Natural killer cell treated with Interleukin-12 subunit alpha and Interleukin-12 subunit beta and Interleukin-15 and Interleukin-18, amount 100 ng/mL, for 72 hours (primary cell): ENCODE measurements at regions not wholly inside any gene's neighbourhood (a gene's known extent, or its start where the extent isn't known, plus 50 kb on each side); places are given as distances from the start of the nearest gene placed in this dataset.

ENCODE experiments used
- ATAC-seq, 2 donors: fragments of 150-1000 bp; cut with Tn5 transposase in 1 of 2; sonication (Bioruptor Pico), chemical (Tn5 transposase) in 1 of 2; 2 replicates each; pipeline ENCODE4 v1.10.0; 2021
- DNase-seq: peaks from one replicate; pipeline ENCODE4 v3.0.0; 2022; ENCODE audit warnings: low spot score
- H3K27ac Mint-ChIP-seq, 2 donors: 1 replicate in 1 of 2; 2 replicates in 1 of 2; pipeline ENCODE4 v1.8.0; 2022; ENCODE audit warnings: mixed read lengths in 2 of 2, mild to moderate bottlenecking in 1 of 2, moderate library complexity in 1 of 2
- H3K27me3 Mint-ChIP-seq, 2 donors: 1 replicate in 1 of 2; 2 replicates in 1 of 2; pipeline ENCODE4 v1.8.0; 2022; ENCODE audit warnings: mixed read lengths in 2 of 2
- H3K36me3 Mint-ChIP-seq: one replicate; pipeline ENCODE4 v1.8.0; 2022; ENCODE audit warnings: mixed read lengths
- H3K4me1 Mint-ChIP-seq, 2 donors: 1 replicate in 1 of 2; 2 replicates in 1 of 2; pipeline ENCODE4 v1.8.0; 2022; ENCODE audit warnings: low read depth in 2 of 2, mixed read lengths in 2 of 2, mild to moderate bottlenecking in 1 of 2
- H3K4me3 Mint-ChIP-seq: one replicate; pipeline ENCODE4 v1.8.0; 2022; ENCODE audit warnings: mixed read lengths
- H3K9me3 Mint-ChIP-seq: 2 replicates; pipeline ENCODE4 v1.8.0; 2022; ENCODE audit warnings: mixed read lengths

GRCh38 chr3:182583545-182583944, 209.8 kb upstream of the ATP11B start:
- H3K27me3 Mint-ChIP-seq: peaks cover 0 to 7% of the 10 kb centered on the region in 2 donors
- H3K27ac Mint-ChIP-seq: no peak overlapping the region
- ATAC-seq (no peak), DNase-seq (no peak)
- H3K4me1 Mint-ChIP-seq: no peaks in the 10 kb centered on the region
- H3K9me3 Mint-ChIP-seq: no peaks in the 10 kb centered on the region
- H3K4me3 Mint-ChIP-seq: no peak overlapping the region
- H3K36me3 Mint-ChIP-seq: no peaks in the 10 kb centered on the region

- peaks cover 0 to 7% of the 10 kb centered on the region in 2 donors for H3K27me3 Mint-ChIP-seq
- H3K4me3 Mint-ChIP-seq: no peak overlapping the region
- DNase-seq (no peak), ATAC-seq (no peak)
- H3K4me1 Mint-ChIP-seq: no peaks in the 10 kb centered on the region
- no peaks in the 10 kb centered on the region for H3K36me3 Mint-ChIP-seq
- H3K27ac Mint-ChIP-seq: no peak overlapping the region
- no peaks in the 10 kb centered on the region for H3K9me3 Mint-ChIP-seq
Measured at GRCh38 chr3:182585532-182586150, 207.7 kb upstream of the ATP11B start.

GRCh38 chr3:182592747-182593146, 200.6 kb upstream of the ATP11B start:
- Mint-ChIP-seq H3K9me3 (no peaks in the 10 kb centered on the region), H3K27me3 (no peaks in the 10 kb centered on the region), H3K36me3 (no peaks in the 10 kb centered on the region), H3K4me1 (no peaks in the 10 kb centered on the region), H3K27ac (no peak overlapping the region), H3K4me3 (no peak overlapping the region)
- DNase-seq: no peak
- ATAC-seq: no peak

GRCh38 chr3:182596676-182597410, 196.5 kb upstream of the ATP11B start:
- no peaks in the 10 kb centered on the region for H3K27me3 Mint-ChIP-seq
- H3K36me3 Mint-ChIP-seq: no peaks in the 10 kb centered on the region
- DNase-seq: no peak
- H3K27ac Mint-ChIP-seq: no peak overlapping the region
- H3K4me3 Mint-ChIP-seq: no peak overlapping the region
- ATAC-seq: no peak
- no peaks in the 10 kb centered on the region for H3K9me3 Mint-ChIP-seq
- no peaks in the 10 kb centered on the region for H3K4me1 Mint-ChIP-seq

- H3K27me3 Mint-ChIP-seq: no peaks in the 10 kb centered on the region
- H3K4me1 Mint-ChIP-seq: no peaks in the 10 kb centered on the region
- H3K9me3 Mint-ChIP-seq: no peaks in the 10 kb centered on the region
- H3K36me3 Mint-ChIP-seq: no peaks in the 10 kb centered on the region
- ATAC-seq (no peak), DNase-seq (no peak)
- no peak overlapping the region for H3K4me3 Mint-ChIP-seq
- H3K27ac Mint-ChIP-seq: no peak overlapping the region
Measured at GRCh38 chr3:182597621-182598041, 195.7 kb upstream of the ATP11B start.

- Mint-ChIP-seq H3K9me3 (no peaks in the 10 kb centered on the region), H3K27ac (no peak overlapping the region), H3K36me3 (no peaks in the 10 kb centered on the region), H3K4me3 (no peak overlapping the region), H3K4me1 (no peaks in the 10 kb centered on the region), H3K27me3 (no peaks in the 10 kb centered on the region)
- no peak for DNase-seq
- no peak for ATAC-seq
Measured at GRCh38 chr3:182601597-182601996, 191.7 kb upstream of the ATP11B start.

- H3K9me3 Mint-ChIP-seq: no peaks in the 10 kb centered on the region
- ATAC-seq (no peak), DNase-seq (no peak)
- no peaks in the 10 kb centered on the region for H3K36me3 Mint-ChIP-seq
- no peak overlapping the region for H3K4me3 Mint-ChIP-seq
- H3K4me1 Mint-ChIP-seq: no peaks in the 10 kb centered on the region
- H3K27ac Mint-ChIP-seq: no peak overlapping the region
- peaks cover 0 to 7% of the 10 kb centered on the region in 2 donors for H3K27me3 Mint-ChIP-seq
Measured at GRCh38 chr3:182603501-182603900, 189.8 kb upstream of the ATP11B start.

GRCh38 chr3:182605882-182606611, 187.3 kb upstream of the ATP11B start:
- Mint-ChIP-seq H3K27me3 (peaks cover 0 to 14% of the 10 kb centered on the region in 2 donors), H3K4me3 (no peak overlapping the region), H3K4me1 (no peaks in the 10 kb centered on the region), H3K9me3 (no peaks in the 10 kb centered on the region), H3K36me3 (no peaks in the 10 kb centered on the region), H3K27ac (no peak overlapping the region)
- no peak for ATAC-seq
- DNase-seq: no peak

GRCh38 chr3:182606905-182607504, 186.3 kb upstream of the ATP11B start:
- Mint-ChIP-seq H3K27ac (no peak overlapping the region), H3K36me3 (no peaks in the 10 kb centered on the region), H3K4me3 (no peak overlapping the region), H3K9me3 (no peaks in the 10 kb centered on the region), H3K27me3 (peaks cover 0 to 17% of the 10 kb centered on the region in 2 donors), H3K4me1 (no peaks in the 10 kb centered on the region)
- no peak for DNase-seq
- no peak for ATAC-seq

GRCh38 chr3:182608832-182609231, 184.5 kb upstream of the ATP11B start:
- H3K27me3 Mint-ChIP-seq: peaks cover 0 to 21% of the 10 kb centered on the region in 2 donors
- no peaks in the 10 kb centered on the region for H3K9me3 Mint-ChIP-seq
- H3K4me3 Mint-ChIP-seq: no peak overlapping the region
- DNase-seq (no peak), ATAC-seq (no peak)
- no peaks in the 10 kb centered on the region for H3K4me1 Mint-ChIP-seq
- no peaks in the 10 kb centered on the region for H3K36me3 Mint-ChIP-seq
- no peak overlapping the region for H3K27ac Mint-ChIP-seq

- H3K36me3 Mint-ChIP-seq: no peaks in the 10 kb centered on the region
- no peaks in the 10 kb centered on the region for H3K4me1 Mint-ChIP-seq
Measured at GRCh38 chr3:182609575-182610156, 183.6 kb upstream of the ATP11B start.

GRCh38 chr3:182612332-182612731, 181.0 kb upstream of the ATP11B start:
- no peak for ATAC-seq
- H3K27ac Mint-ChIP-seq: no peak overlapping the region
- DNase-seq: no peak
- H3K4me3 Mint-ChIP-seq: no peak overlapping the region
- H3K36me3 Mint-ChIP-seq: no peaks in the 10 kb centered on the region
- no peaks in the 10 kb centered on the region for H3K9me3 Mint-ChIP-seq
- H3K4me1 Mint-ChIP-seq: no peaks in the 10 kb centered on the region
- H3K27me3 Mint-ChIP-seq: peaks cover 3 to 21% of the 10 kb centered on the region in 2 donors

More at GRCh38 chr3:182609575-182610156, 183.6 kb upstream of the ATP11B start:
- peaks cover 0 to 21% of the 10 kb centered on the region in 2 donors for H3K27me3 Mint-ChIP-seq
- ATAC-seq (no peak), DNase-seq (no peak)
- no peaks in the 10 kb centered on the region for H3K9me3 Mint-ChIP-seq
- H3K27ac Mint-ChIP-seq: no peak overlapping the region
- no peak overlapping the region for H3K4me3 Mint-ChIP-seq

GRCh38 chr3:182617500-182617899, 175.8 kb upstream of the ATP11B start:
- DNase-seq (no peak), ATAC-seq (no peak)
- Mint-ChIP-seq H3K27me3 (peaks cover 0 to 5% of the 10 kb centered on the region in 2 donors), H3K9me3 (no peaks in the 10 kb centered on the region), H3K4me1 (no peaks in the 10 kb centered on the region), H3K36me3 (no peaks in the 10 kb centered on the region), H3K4me3 (no peak overlapping the region), H3K27ac (no peak overlapping the region)
